ENCODE measurements at regions not wholly inside any gene's neighbourhood (a gene's known extent, or its start where the extent isn't known, plus 50 kb on each side); places are given as distances from the start of the nearest gene placed in this dataset.

DNA sequence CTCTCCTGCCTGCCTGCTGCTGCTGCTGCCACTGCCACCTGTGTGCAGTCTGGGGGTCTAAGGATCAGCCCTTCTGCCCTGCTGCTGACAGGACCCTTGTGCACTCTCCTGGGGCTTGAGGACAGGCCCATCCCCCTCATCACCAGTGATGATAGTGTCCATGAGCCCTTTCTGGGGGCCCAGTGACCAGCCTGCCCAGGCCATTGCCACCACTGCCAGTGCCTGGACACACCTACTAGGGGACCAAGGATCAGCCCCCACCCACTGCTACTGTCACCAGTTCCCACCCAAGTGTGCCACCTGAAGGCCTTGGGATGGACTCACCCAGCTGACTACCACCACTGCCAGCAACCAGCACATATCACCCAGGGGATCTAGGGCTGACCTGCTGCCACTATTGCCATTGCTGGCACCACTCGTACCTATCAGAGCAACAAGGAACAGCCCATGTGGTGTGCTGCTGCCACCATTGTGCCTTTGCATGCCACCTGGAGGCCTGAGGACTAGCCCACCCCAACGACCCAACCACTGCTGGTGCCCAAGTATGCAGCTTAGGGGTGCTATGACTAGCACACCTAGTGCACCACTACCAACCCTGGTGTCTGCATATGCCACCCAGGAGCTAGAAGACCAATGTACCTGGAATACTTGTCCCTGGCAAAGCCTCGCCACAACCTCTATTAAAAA, 994.3 kb downstream of the PCDH17 start:
- no peak for TF ChIP-seq POLR2A (IDR thresholded peaks at IDR 0.05; ENCODE audit: insufficient read depth in 1 of 2, low read depth in 2 of 2, low read length in 2 of 2)
- TF ChIP-seq, protein P1, sequence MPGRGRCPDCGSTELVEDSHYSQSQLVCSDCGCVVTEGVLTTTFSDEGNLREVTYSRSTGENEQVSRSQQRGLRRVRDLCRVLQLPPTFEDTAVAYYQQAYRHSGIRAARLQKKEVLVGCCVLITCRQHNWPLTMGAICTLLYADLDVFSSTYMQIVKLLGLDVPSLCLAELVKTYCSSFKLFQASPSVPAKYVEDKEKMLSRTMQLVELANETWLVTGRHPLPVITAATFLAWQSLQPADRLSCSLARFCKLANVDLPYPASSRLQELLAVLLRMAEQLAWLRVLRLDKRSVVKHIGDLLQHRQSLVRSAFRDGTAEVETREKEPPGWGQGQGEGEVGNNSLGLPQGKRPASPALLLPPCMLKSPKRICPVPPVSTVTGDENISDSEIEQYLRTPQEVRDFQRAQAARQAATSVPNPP (CRISPR knock-in tag; IDR thresholded peaks at IDR 0.05), result no peak
- TF ChIP-seq, protein P2, sequence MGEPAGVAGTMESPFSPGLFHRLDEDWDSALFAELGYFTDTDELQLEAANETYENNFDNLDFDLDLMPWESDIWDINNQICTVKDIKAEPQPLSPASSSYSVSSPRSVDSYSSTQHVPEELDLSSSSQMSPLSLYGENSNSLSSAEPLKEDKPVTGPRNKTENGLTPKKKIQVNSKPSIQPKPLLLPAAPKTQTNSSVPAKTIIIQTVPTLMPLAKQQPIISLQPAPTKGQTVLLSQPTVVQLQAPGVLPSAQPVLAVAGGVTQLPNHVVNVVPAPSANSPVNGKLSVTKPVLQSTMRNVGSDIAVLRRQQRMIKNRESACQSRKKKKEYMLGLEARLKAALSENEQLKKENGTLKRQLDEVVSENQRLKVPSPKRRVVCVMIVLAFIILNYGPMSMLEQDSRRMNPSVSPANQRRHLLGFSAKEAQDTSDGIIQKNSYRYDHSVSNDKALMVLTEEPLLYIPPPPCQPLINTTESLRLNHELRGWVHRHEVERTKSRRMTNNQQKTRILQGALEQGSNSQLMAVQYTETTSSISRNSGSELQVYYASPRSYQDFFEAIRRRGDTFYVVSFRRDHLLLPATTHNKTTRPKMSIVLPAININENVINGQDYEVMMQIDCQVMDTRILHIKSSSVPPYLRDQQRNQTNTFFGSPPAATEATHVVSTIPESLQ (CRISPR knock-in tag; conservative IDR thresholded peaks at IDR 0.05), result no peak
- TF ChIP-seq, protein P3, sequence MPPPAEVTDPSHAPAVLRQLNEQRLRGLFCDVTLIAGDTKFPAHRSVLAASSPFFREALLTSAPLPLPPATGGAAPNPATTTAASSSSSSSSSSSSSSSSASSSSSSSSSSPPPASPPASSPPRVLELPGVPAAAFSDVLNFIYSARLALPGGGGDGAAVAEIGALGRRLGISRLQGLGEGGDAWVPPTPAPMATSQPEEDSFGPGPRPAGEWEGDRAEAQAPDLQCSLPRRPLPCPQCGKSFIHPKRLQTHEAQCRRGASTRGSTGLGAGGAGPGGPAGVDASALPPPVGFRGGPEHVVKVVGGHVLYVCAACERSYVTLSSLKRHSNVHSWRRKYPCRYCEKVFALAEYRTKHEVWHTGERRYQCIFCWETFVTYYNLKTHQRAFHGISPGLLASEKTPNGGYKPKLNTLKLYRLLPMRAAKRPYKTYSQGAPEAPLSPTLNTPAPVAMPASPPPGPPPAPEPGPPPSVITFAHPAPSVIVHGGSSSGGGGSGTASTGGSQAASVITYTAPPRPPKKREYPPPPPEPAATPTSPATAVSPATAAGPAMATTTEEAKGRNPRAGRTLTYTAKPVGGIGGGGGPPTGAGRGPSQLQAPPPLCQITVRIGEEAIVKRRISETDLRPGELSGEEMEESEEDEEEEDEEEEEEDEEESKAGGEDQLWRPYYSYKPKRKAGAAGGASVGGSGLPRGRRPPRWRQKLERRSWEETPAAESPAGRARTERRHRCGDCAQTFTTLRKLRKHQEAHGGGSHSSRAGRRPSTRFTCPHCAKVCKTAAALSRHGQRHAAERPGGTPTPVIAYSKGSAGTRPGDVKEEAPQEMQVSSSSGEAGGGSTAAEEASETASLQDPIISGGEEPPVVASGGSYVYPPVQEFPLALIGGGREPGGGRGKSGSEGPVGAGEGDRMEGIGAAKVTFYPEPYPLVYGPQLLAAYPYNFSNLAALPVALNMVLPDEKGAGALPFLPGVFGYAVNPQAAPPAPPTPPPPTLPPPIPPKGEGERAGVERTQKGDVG (CRISPR knock-in tag; IDR thresholded peaks at IDR 0.05; ENCODE audit: borderline replicate concordance), result no peak
- TF ChIP-seq, protein P4, sequence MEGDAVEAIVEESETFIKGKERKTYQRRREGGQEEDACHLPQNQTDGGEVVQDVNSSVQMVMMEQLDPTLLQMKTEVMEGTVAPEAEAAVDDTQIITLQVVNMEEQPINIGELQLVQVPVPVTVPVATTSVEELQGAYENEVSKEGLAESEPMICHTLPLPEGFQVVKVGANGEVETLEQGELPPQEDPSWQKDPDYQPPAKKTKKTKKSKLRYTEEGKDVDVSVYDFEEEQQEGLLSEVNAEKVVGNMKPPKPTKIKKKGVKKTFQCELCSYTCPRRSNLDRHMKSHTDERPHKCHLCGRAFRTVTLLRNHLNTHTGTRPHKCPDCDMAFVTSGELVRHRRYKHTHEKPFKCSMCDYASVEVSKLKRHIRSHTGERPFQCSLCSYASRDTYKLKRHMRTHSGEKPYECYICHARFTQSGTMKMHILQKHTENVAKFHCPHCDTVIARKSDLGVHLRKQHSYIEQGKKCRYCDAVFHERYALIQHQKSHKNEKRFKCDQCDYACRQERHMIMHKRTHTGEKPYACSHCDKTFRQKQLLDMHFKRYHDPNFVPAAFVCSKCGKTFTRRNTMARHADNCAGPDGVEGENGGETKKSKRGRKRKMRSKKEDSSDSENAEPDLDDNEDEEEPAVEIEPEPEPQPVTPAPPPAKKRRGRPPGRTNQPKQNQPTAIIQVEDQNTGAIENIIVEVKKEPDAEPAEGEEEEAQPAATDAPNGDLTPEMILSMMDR (CRISPR knock-in tag; IDR thresholded peaks at IDR 0.05), result no peak
- TF ChIP-seq POLR2AphosphoS5 (IDR thresholded peaks at IDR 0.05; ENCODE audit: low read depth, low read length), result no peak
- no peak for TF ChIP-seq CHD2 (IDR thresholded peaks at IDR 0.05; ENCODE audit: low read depth, low read length)
- no peak for TF ChIP-seq ZFP36L2 (CRISPR knock-in tag; IDR thresholded peaks at IDR 0.05)

Measured in HepG2 (cell line).